ENCODE measurements at regions not wholly inside any gene's neighbourhood (a gene's known extent, or its start where the extent isn't known, plus 50 kb on each side); places are given as distances from the start of the nearest gene placed in this dataset.

- TF ChIP-seq EP300 (IDR thresholded peaks at IDR 0.05) = no peak
- no peak for TF ChIP-seq CTCF (IDR thresholded peaks at IDR 0.05)
- no peak for TF ChIP-seq POLR2AphosphoS5 (IDR thresholded peaks at IDR 0.05)
Observed at GRCh38 chr10:128493811-128494210, 367.6 kb upstream of the MKI67 start.

Data from sigmoid colon (tissue), 4 donors.